ENCODE measurements at regions not wholly inside any gene's neighbourhood (a gene's known extent, or its start where the extent isn't known, plus 50 kb on each side); places are given as distances from the start of the nearest gene placed in this dataset.
"Not testable (repeated sequence)": the region's sequence is repeated elsewhere in the genome, so short reads cannot be mapped to it uniquely, and the experiment has no call there.

- WGBS, 2 experiments (ENCODE audit: low coverage in 1 of 2, low lambda C conversion rate in 2 of 2, missing lambda C conversion rate in 2 of 2) = 42 to 48% methylated on average over 9 of the region's 9 CpGs
- no peak overlapping the region for H3K4me2 ChIP-seq (ENCODE audit: unreplicated experiment)
- H3K4me3 ChIP-seq = no peak overlapping the region
- H2AFZ ChIP-seq = no peak overlapping the region
- H3K79me2 ChIP-seq (ENCODE audit: insufficient read depth) = no peaks in the 10 kb centered on the region
- no peak overlapping the region for H3K9ac ChIP-seq
- no peaks in the 10 kb centered on the region for H3K4me1 ChIP-seq (ENCODE audit: insufficient read depth)
- peaks cover 1% of the 10 kb centered on the region; the same call in 1 of the 2 replicates for H3K27me3 ChIP-seq (replicated peaks; ENCODE audit: insufficient read depth)
- no peaks in the 10 kb centered on the region for H3K9me3 ChIP-seq (ENCODE audit: low read depth)
- no peaks in the 10 kb centered on the region for H3F3A ChIP-seq (ENCODE audit: insufficient read depth)
- no peaks in the 10 kb centered on the region for H4K20me1 ChIP-seq (ENCODE audit: insufficient read depth)
- TF ChIP-seq EZH2phosphoT487 (IDR thresholded peaks at IDR 0.05; ENCODE audit: insufficient read depth, low read depth) (no peak), EZH2 (IDR thresholded peaks at IDR 0.05; ENCODE audit: insufficient read depth, poor library complexity, severe bottlenecking) (no peak)
- H3K27ac ChIP-seq = no peak overlapping the region
- H3K9me2 ChIP-seq (ENCODE audit: insufficient read depth) = no peaks in the 10 kb centered on the region
- in situ Hi-C loops (cut with MboI) = no loop called here
- no peaks in the 10 kb centered on the region for H3K36me3 ChIP-seq (ENCODE audit: low read depth)
- no peak for DNase-seq
Measured at GRCh38 chr11:67820081-67820480, 145.7 kb upstream of the ALDH3B2 start.

- 80 to 83% methylated on average over 8 to 20 of the region's 21 CpGs for WGBS, 2 experiments (ENCODE audit: low coverage in 1 of 2, low lambda C conversion rate in 2 of 2, missing lambda C conversion rate in 2 of 2)
- DNase-seq; H3K4me2 ChIP-seq (ENCODE audit: unreplicated experiment); H2AFZ ChIP-seq; H4K20me1 ChIP-seq (ENCODE audit: insufficient read depth); H3K4me1 ChIP-seq (ENCODE audit: insufficient read depth); H3K9ac ChIP-seq; H3K27ac ChIP-seq; in situ Hi-C loops (cut with MboI); H3K4me3 ChIP-seq; H3K79me2 ChIP-seq (ENCODE audit: insufficient read depth); H3K9me2 ChIP-seq (ENCODE audit: insufficient read depth); H3K27me3 ChIP-seq (replicated peaks; ENCODE audit: insufficient read depth); H3K9me3 ChIP-seq (ENCODE audit: low read depth); H3F3A ChIP-seq (ENCODE audit: insufficient read depth); H3K36me3 ChIP-seq (ENCODE audit: low read depth): not testable (repeated sequence)
Measured at GRCh38 chr11:67817558-67817957, 143.1 kb upstream of the ALDH3B2 start.

- H3K27me3 ChIP-seq (replicated peaks; ENCODE audit: insufficient read depth); H3K36me3 ChIP-seq (ENCODE audit: low read depth); H3K9me3 ChIP-seq (ENCODE audit: low read depth); H3K4me1 ChIP-seq (ENCODE audit: insufficient read depth); in situ Hi-C loops (cut with MboI); H3K79me2 ChIP-seq (ENCODE audit: insufficient read depth); H3K9ac ChIP-seq; H3K4me2 ChIP-seq (ENCODE audit: unreplicated experiment); H3K9me2 ChIP-seq (ENCODE audit: insufficient read depth); H2AFZ ChIP-seq; H3K4me3 ChIP-seq; H3F3A ChIP-seq (ENCODE audit: insufficient read depth); H4K20me1 ChIP-seq (ENCODE audit: insufficient read depth); H3K27ac ChIP-seq: not testable (repeated sequence)
- 29 to 47% methylated on average over 2 of the region's 2 CpGs for WGBS, 2 experiments (ENCODE audit: low coverage in 1 of 2, low lambda C conversion rate in 2 of 2, missing lambda C conversion rate in 2 of 2)
- DNase-seq = peak; percentile 4
Measured at GRCh38 chr11:67809301-67809700, 134.9 kb upstream of the ALDH3B2 start.

GRCh38 chr11:67807896-67808295 is 133.5 kb upstream of the ALDH3B2 start:
- DNase-seq; H2AFZ ChIP-seq; H3F3A ChIP-seq (ENCODE audit: insufficient read depth); H3K79me2 ChIP-seq (ENCODE audit: insufficient read depth); H3K36me3 ChIP-seq (ENCODE audit: low read depth); H4K20me1 ChIP-seq (ENCODE audit: insufficient read depth); H3K27ac ChIP-seq; H3K27me3 ChIP-seq (replicated peaks; ENCODE audit: insufficient read depth); H3K4me2 ChIP-seq (ENCODE audit: unreplicated experiment); H3K4me1 ChIP-seq (ENCODE audit: insufficient read depth); H3K9ac ChIP-seq; H3K9me3 ChIP-seq (ENCODE audit: low read depth); H3K4me3 ChIP-seq; in situ Hi-C loops (cut with MboI); H3K9me2 ChIP-seq (ENCODE audit: insufficient read depth): not testable (repeated sequence)
- 87 to 91% methylated on average over 12 to 14 of the region's 14 CpGs for WGBS, 2 experiments (ENCODE audit: low coverage in 1 of 2, low lambda C conversion rate in 2 of 2, missing lambda C conversion rate in 2 of 2)

GRCh38 chr11:67806728-67807235 is 132.4 kb upstream of the ALDH3B2 start:
- H3K36me3 ChIP-seq (ENCODE audit: low read depth); H3K4me1 ChIP-seq (ENCODE audit: insufficient read depth); H3F3A ChIP-seq (ENCODE audit: insufficient read depth); H3K27me3 ChIP-seq (replicated peaks; ENCODE audit: insufficient read depth); H3K4me2 ChIP-seq (ENCODE audit: unreplicated experiment); H3K9ac ChIP-seq; H3K9me3 ChIP-seq (ENCODE audit: low read depth); H4K20me1 ChIP-seq (ENCODE audit: insufficient read depth); in situ Hi-C loops (cut with MboI); H3K79me2 ChIP-seq (ENCODE audit: insufficient read depth); DNase-seq; H3K9me2 ChIP-seq (ENCODE audit: insufficient read depth); H3K27ac ChIP-seq: not testable (repeated sequence)
- WGBS, 2 experiments (ENCODE audit: low coverage in 1 of 2, low lambda C conversion rate in 2 of 2, missing lambda C conversion rate in 2 of 2) = 11 to 13% methylated on average over 6 to 8 of the region's 8 CpGs
- peak overlapping the region; percentile 58 for H2AFZ ChIP-seq
- H3K4me3 ChIP-seq = peak overlapping the region; percentile 69; the same call in 1 of the 2 replicates

- H3K36me3 ChIP-seq (ENCODE audit: low read depth); H3K4me2 ChIP-seq (ENCODE audit: unreplicated experiment); H3K9me3 ChIP-seq (ENCODE audit: low read depth); H3K79me2 ChIP-seq (ENCODE audit: insufficient read depth); H3K4me1 ChIP-seq (ENCODE audit: insufficient read depth); H3K27ac ChIP-seq; H3K27me3 ChIP-seq (replicated peaks; ENCODE audit: insufficient read depth); in situ Hi-C loops (cut with MboI); H3K9me2 ChIP-seq (ENCODE audit: insufficient read depth); H3F3A ChIP-seq (ENCODE audit: insufficient read depth); H4K20me1 ChIP-seq (ENCODE audit: insufficient read depth): not testable (repeated sequence)
- Histone ChIP-seq H3K9ac (peak overlapping the region; percentile 74; the same call in 1 of the 2 replicates), H3K4me3 (peak overlapping the region; percentile 69), H2AFZ (peak overlapping the region; percentile 58)
- WGBS, 2 experiments (ENCODE audit: low coverage in 1 of 2, low lambda C conversion rate in 2 of 2, missing lambda C conversion rate in 2 of 2) = 2 to 3% methylated on average over 14 to 17 of the region's 26 CpGs
- DNase-seq = peak; percentile 17
Measured at GRCh38 chr11:67806183-67806582, 131.8 kb upstream of the ALDH3B2 start.

- peak overlapping the region; percentile 82 for H3K4me2 ChIP-seq (ENCODE audit: unreplicated experiment)
- H3K36me3 ChIP-seq (ENCODE audit: low read depth); H3F3A ChIP-seq (ENCODE audit: insufficient read depth); H3K27me3 ChIP-seq (replicated peaks; ENCODE audit: insufficient read depth); H3K4me1 ChIP-seq (ENCODE audit: insufficient read depth); H3K9me3 ChIP-seq (ENCODE audit: low read depth); H4K20me1 ChIP-seq (ENCODE audit: insufficient read depth); in situ Hi-C loops (cut with MboI); H3K79me2 ChIP-seq (ENCODE audit: insufficient read depth); H3K9me2 ChIP-seq (ENCODE audit: insufficient read depth): not testable (repeated sequence)
- peak; percentile 92 for DNase-seq
- H3K27ac ChIP-seq = peak overlapping the region; percentile 84
- 1% methylated on average over 22 to 65 of the region's 66 CpGs for WGBS, 2 experiments (ENCODE audit: low coverage in 1 of 2, low lambda C conversion rate in 2 of 2, missing lambda C conversion rate in 2 of 2)
- peak overlapping the region; percentile 77 for H3K4me3 ChIP-seq
- H2AFZ ChIP-seq = peak overlapping the region; percentile 90
- H3K9ac ChIP-seq = peak overlapping the region; percentile 89
Measured at GRCh38 chr11:67805253-67806126, 131.1 kb upstream of the ALDH3B2 start.

Data from GM23248 (cell line).